HG03469 (cell line): ENCODE measurements at regions not wholly inside any gene's neighbourhood (a gene's known extent, or its start where the extent isn't known, plus 50 kb on each side); places are given as distances from the start of the nearest gene placed in this dataset.

Experiments used
- ATAC-seq: cut with Tn5 transposase; IDR thresholded peaks from one replicate; pipeline ENCODE4 v1.9.1; 2021; ENCODE audit warnings: mild to moderate bottlenecking, moderate library complexity, moderate number of reproducible peaks; ENCODE audit not compliant: unreplicated experiment

GRCh38 chr12:127546721-127547505 is 720.1 kb upstream of the TMEM132C start:
- no peak for ATAC-seq

- no peak for ATAC-seq
These were observed 718.8 kb upstream of the TMEM132C start for GRCh38 chr12:127548123-127548553.

GRCh38 chr12:127550271-127550670 is 716.7 kb upstream of the TMEM132C start:
- no peak for ATAC-seq

GRCh38 chr12:127552838-127553237 is 714.1 kb upstream of the TMEM132C start:
- ATAC-seq = no peak

GRCh38 chr12:127555071-127555470 is 711.9 kb upstream of the TMEM132C start:
- no peak for ATAC-seq

- ATAC-seq = no peak
These were observed 710.6 kb upstream of the TMEM132C start for GRCh38 chr12:127556231-127556886.

- no peak for ATAC-seq
These were observed 708.6 kb upstream of the TMEM132C start for GRCh38 chr12:127558361-127558760.

GRCh38 chr12:127559349-127560040 is 707.5 kb upstream of the TMEM132C start:
- ATAC-seq = peak; percentile 65

GRCh38 chr12:127560041-127560478 is 706.9 kb upstream of the TMEM132C start:
- ATAC-seq = no peak

GRCh38 chr12:127562816-127563215 is 704.2 kb upstream of the TMEM132C start:
- ATAC-seq = no peak

- ATAC-seq = no peak
These were observed 701.7 kb upstream of the TMEM132C start for GRCh38 chr12:127565241-127565640.

- ATAC-seq = no peak
These were observed 699.4 kb upstream of the TMEM132C start for GRCh38 chr12:127567531-127567930.

- no peak for ATAC-seq
These were observed 696.6 kb upstream of the TMEM132C start for GRCh38 chr12:127570387-127570786.

- no peak for ATAC-seq
These were observed 696.1 kb upstream of the TMEM132C start for GRCh38 chr12:127570793-127571360.

- ATAC-seq = no peak
These were observed 695.4 kb upstream of the TMEM132C start for GRCh38 chr12:127571578-127571977.

GRCh38 chr12:127579446-127579845 is 687.5 kb upstream of the TMEM132C start:
- no peak for ATAC-seq

- no peak for ATAC-seq
These were observed 684.9 kb upstream of the TMEM132C start for GRCh38 chr12:127582074-127582473.

GRCh38 chr12:127583041-127583440 is 683.9 kb upstream of the TMEM132C start:
- no peak for ATAC-seq

GRCh38 chr12:127588249-127588648 is 678.7 kb upstream of the TMEM132C start:
- no peak for ATAC-seq

- no peak for ATAC-seq
These were observed 677.4 kb upstream of the TMEM132C start for GRCh38 chr12:127589541-127589940.

GRCh38 chr12:127590868-127591267 is 676.1 kb upstream of the TMEM132C start:
- no peak for ATAC-seq
